HepG2 (cell line): ENCODE measurements at regions not wholly inside any gene's neighbourhood (a gene's known extent, or its start where the extent isn't known, plus 50 kb on each side); places are given as distances from the start of the nearest gene placed in this dataset.

Experiments
- ATAC-seq: fragments of 200-7000 bp; cut with Tn5 transposase; 3 replicates; pipeline ENCODE4 v1.9.1; 2020; ENCODE audit warnings: mild to moderate bottlenecking, moderate library complexity
- BruUV-seq: library from RNA; stranded (reverse); fragments of 400-500 nt; replicated peaks from 2 replicates; lab custom pipeline; 2021; lab: Mats Ljungman, UMichigan
- CTCF ChIA-PET: fragments of 300-600 bp; formaldehyde crosslinking; extraction: SDS; loops from one replicate; lab custom pipeline; 2021; ENCODE audit warnings: low total read pairs, inconsistent platforms, low intra/inter-chr PET ratio; lab: Yijun Ruan, JAX
- POLR2A ChIA-PET: fragments of 350-600 bp; sonication (Branson Sonifier 250); formaldehyde crosslinking; loops from one replicate; lab custom pipeline; 2020; ENCODE audit warnings: antibody characterized with exemption, inconsistent platforms; lab: Yijun Ruan, JAX
- DNase-seq: peaks from one replicate; pipeline ENCODE4 v3.0.0-alpha.2; 2015; ENCODE audit warnings: low spot score
- FAIRE-seq: peaks from 3 replicates; lab custom pipeline; 2011; peaks lifted over from hg19 to GRCh38; lab: Jason Lieb, UNC
- H2AFZ ChIP-seq: one replicate; pipeline ENCODE4 v1.6.1; 2011; ENCODE audit warnings: low read length, inconsistent platforms
- H3K27ac ChIP-seq: fragments of 300-600 bp; 3 replicates; pipeline ENCODE4 v1.8.0; 2011; ENCODE audit warnings: mixed run types, mild to moderate bottlenecking, mixed read lengths, low read length, inconsistent platforms; ENCODE audit not compliant: insufficient read depth; ENCODE audit errors: extremely low read length
- H3K27me3 ChIP-seq, 2 experiments: fragments of 200-600 bp in 1 of 2; 2 replicates in 1 of 2; 3 replicates in 1 of 2; pipeline versions ENCODE4 v1.6.0 to v1.8.0; 2011; ENCODE audit warnings: low read length in 2 of 2, mild to moderate bottlenecking in 2 of 2, moderate library complexity in 2 of 2, inconsistent platforms in 1 of 2; ENCODE audit not compliant: insufficient read depth in 2 of 2, control insufficient read depth in 1 of 2
- H3K36me3 ChIP-seq, 2 experiments: fragments of 200-600 bp in 1 of 2; replicated peaks in 1 of 2; 2 replicates in 1 of 2; 3 replicates in 1 of 2; pipeline versions ENCODE4 v1.5.1 to v1.8.0; 2011; ENCODE audit warnings: low read length in 2 of 2, inconsistent platforms in 1 of 2; ENCODE audit not compliant: insufficient read depth in 2 of 2, control insufficient read depth in 1 of 2
- H3K4me1 ChIP-seq: 2 replicates; pipeline ENCODE4 v1.5.1; 2012; ENCODE audit warnings: low read length, inconsistent platforms; ENCODE audit not compliant: insufficient read depth
- H3K4me2 ChIP-seq: 2 replicates; pipeline ENCODE4 v1.6.0; 2011; ENCODE audit warnings: low read depth, low read length, inconsistent platforms
- H3K4me3 ChIP-seq, 3 experiments: fragments of 200-600 bp in 1 of 3; sonication (generic), shearing (Covaris generic) in 1 of 3; replicated peaks in 1 of 3; 2 replicates each; pipeline ENCODE4 v1.5.1; 2011 to 2016; ENCODE audit warnings: low read length in 3 of 3, inconsistent platforms in 2 of 3, low read depth in 2 of 3, mild to moderate bottlenecking in 2 of 3, control low read depth in 1 of 3, mixed read lengths in 1 of 3; ENCODE audit not compliant: insufficient read depth in 1 of 3
- H3K79me2 ChIP-seq: one replicate; pipeline ENCODE4 v1.6.1; 2011; ENCODE audit warnings: low read length, inconsistent platforms; ENCODE audit not compliant: insufficient read depth
- H3K9ac ChIP-seq: 2 replicates; pipeline ENCODE4 v1.6.0; 2011; ENCODE audit warnings: mild to moderate bottlenecking, low read depth, low read length, inconsistent platforms; ENCODE audit not compliant: insufficient read depth
- H3K9me3 ChIP-seq: 2 replicates; pipeline ENCODE4 v1.5.1; 2012; ENCODE audit warnings: mild to moderate bottlenecking, low read length
- H4K20me1 ChIP-seq: 2 replicates; pipeline ENCODE4 v1.6.0; 2011; ENCODE audit warnings: inconsistent platforms, mild to moderate bottlenecking, low read length, moderate library complexity; ENCODE audit not compliant: insufficient read depth
- BHLHE40 ChIP-seq: IDR thresholded peaks from 2 replicates; pipeline ENCODE4 v1.6.1; 2011; ENCODE audit warnings: low read length, improper control_type of control experiment
- CSRNP2 ChIP-seq: sonication (generic); formaldehyde crosslinking; conservative IDR thresholded peaks from 2 replicates; pipeline ENCODE4 v1.8.0; 2022; ENCODE audit warnings: low read depth, missing genetic modification reagents
- DZIP1 ChIP-seq: sonication (generic); formaldehyde crosslinking; IDR thresholded peaks from 2 replicates; pipeline ENCODE4 v1.5.0; 2020; ENCODE audit warnings: mild to moderate bottlenecking, missing genetic modification reagents
- RARA ChIP-seq: IDR thresholded peaks from 2 replicates; pipeline ENCODE4 v1.6.1; 2016; ENCODE audit warnings: missing genetic modification reagents, missing compliant biosample characterization
- RBM22 ChIP-seq: fragments of 200-400 bp; formaldehyde crosslinking; optimal IDR thresholded peaks from 2 replicates; pipeline ENCODE3; 2017; ENCODE audit warnings: mild to moderate bottlenecking, low read length, moderate library complexity
- SMC3 ChIP-seq: IDR thresholded peaks from 2 replicates; pipeline ENCODE4 v1.6.1; 2011; ENCODE audit warnings: low read length, improper control_type of control experiment
- TRIM24 ChIP-seq: sonication (generic); formaldehyde crosslinking; IDR thresholded peaks from 2 replicates; pipeline ENCODE4 v1.8.0; 2022; ENCODE audit warnings: mild to moderate bottlenecking, missing genetic modification reagents
- in situ Hi-C: cut with HindIII; loops from 2 replicates; pipeline ENCODE4 v1.10.0; 2017; ENCODE audit warnings: low pct_unique_long_range_greater_than_20kb; ENCODE audit not compliant: extremely low pct_ligation_motif_present
- intact Hi-C: fragments of 100-400 bp; cut with micrococcal nuclease; formaldehyde crosslinking; loops from one replicate; pipeline ENCODE4 v1.10.0; 2022; ENCODE audit not compliant: unreplicated experiment

GRCh38 chr18:39167990-39168389 lies 1602.4 kb upstream of the CELF4 start (continued):
- TF ChIP-seq DZIP1 (CRISPR knock-in tag) (no peak), SMC3 (no peak)

- in situ Hi-C loops (no loop called here), intact Hi-C loops (no loop called here)
- Histone ChIP-seq H3K79me2 (no peaks in the 10 kb centered on the region), H4K20me1 (no peaks in the 10 kb centered on the region), H3K4me3 (no peak overlapping the region), H3K9ac (no peak overlapping the region), H3K4me1 (no peaks in the 10 kb centered on the region), H3K9me3 (no peaks in the 10 kb centered on the region), H3K27me3 (no peaks in the 10 kb centered on the region), H3K36me3 (no peaks in the 10 kb centered on the region), H3K27ac (no peak overlapping the region), H3K4me2 (no peak overlapping the region), H2AFZ (no peak overlapping the region)
- BruUV-seq, result no TSS peak
- ATAC-seq (no peak), DNase-seq (no peak), FAIRE-seq (no peak)
- ChIA-PET POLR2A (no interaction called here), CTCF (no interaction called here)
- TF ChIP-seq RARA (no peak), RBM22 (no peak), CSRNP2 (CRISPR knock-in tag) (no peak), TRIM24 (CRISPR knock-in tag) (no peak), BHLHE40 (no peak)
Observed at GRCh38 chr18:39166776-39167175, 1601.2 kb upstream of the CELF4 start.
